Adrenal gland (tissue), 5 donors: ENCODE measurements at regions not wholly inside any gene's neighbourhood (a gene's known extent, or its start where the extent isn't known, plus 50 kb on each side); places are given as distances from the start of the nearest gene placed in this dataset.

Source experiments
- CTCF ChIP-seq, 6 experiments: fragments of 450-650 bp in 4 of 6; fragments of 200-600 bp in 2 of 6; sonication (generic) in 1 of 6; IDR thresholded peaks; 1 replicate in 5 of 6; 2 replicates in 1 of 6; pipeline versions ENCODE4 v1.5.1 to v1.8.0; 2016 to 2021; ENCODE audit warnings: antibody characterized with exemption in 6 of 6, mild to moderate bottlenecking in 2 of 6, moderate library complexity in 1 of 6
- POLR2A ChIP-seq, 2 donors: fragments of 450-650 bp; IDR thresholded peaks; one replicate each; pipeline ENCODE4 v1.6.1; 2017; ENCODE audit warnings: antibody characterized with exemption in 2 of 2, mild to moderate bottlenecking in 2 of 2, moderate library complexity in 1 of 2
- donor health status: DM: no; HTN: no; CAD: no.

GRCh38 chr2:60212181-60212945, 341.1 kb downstream of the BCL11A start:
- no peak for TF ChIP-seq CTCF (IDR thresholded peaks at IDR 0.05)
- no peak for TF ChIP-seq POLR2A (IDR thresholded peaks at IDR 0.05)
